AG20443 (cell line): ENCODE measurements at regions not wholly inside any gene's neighbourhood (a gene's known extent, or its start where the extent isn't known, plus 50 kb on each side); places are given as distances from the start of the nearest gene placed in this dataset.
"Not testable (repeated sequence)": the region's sequence is repeated elsewhere in the genome, so short reads cannot be mapped to it uniquely, and the experiment has no call there.

ENCODE experiments used
- DNase-seq: peaks from one replicate; pipeline ENCODE4 v3.0.0; 2012; ENCODE audit warnings: low spot score, mixed read lengths

- not testable (repeated sequence) for DNase-seq
Observed at GRCh38 chr9:85792057-85792456, 50.3 kb upstream of the AGTPBP1 start.

GRCh38 chr9:85802978-85803695, 61.4 kb upstream of the AGTPBP1 start:
- not testable (repeated sequence) for DNase-seq

- not testable (repeated sequence) for DNase-seq
Observed at GRCh38 chr9:85804847-85805133, 63.0 kb upstream of the AGTPBP1 start.

GRCh38 chr9:85805134-85806005, 63.6 kb upstream of the AGTPBP1 start:
- DNase-seq = peak; percentile 74

- DNase-seq = not testable (repeated sequence)
Observed at GRCh38 chr9:85808329-85808728, 66.6 kb upstream of the AGTPBP1 start.

GRCh38 chr9:85813388-85813787, 71.6 kb upstream of the AGTPBP1 start:
- DNase-seq = not testable (repeated sequence)

- not testable (repeated sequence) for DNase-seq
Observed at GRCh38 chr9:85814800-85815199, 73.0 kb upstream of the AGTPBP1 start.

- not testable (repeated sequence) for DNase-seq
Observed at GRCh38 chr9:85818971-85819370, 77.2 kb upstream of the AGTPBP1 start.

- DNase-seq = not testable (repeated sequence)
Observed at GRCh38 chr9:85820598-85820997, 78.8 kb upstream of the AGTPBP1 start.

GRCh38 chr9:85824949-85825348, 83.2 kb upstream of the AGTPBP1 start:
- peak; percentile 18 for DNase-seq

GRCh38 chr9:85834591-85834990, 92.8 kb upstream of the AGTPBP1 start:
- not testable (repeated sequence) for DNase-seq

GRCh38 chr9:85843949-85844348, 97.0 kb upstream of the NAA35 start:
- not testable (repeated sequence) for DNase-seq

GRCh38 chr9:85847782-85848181, 93.2 kb upstream of the NAA35 start:
- not testable (repeated sequence) for DNase-seq

GRCh38 chr9:85858056-85858750, 82.7 kb upstream of the NAA35 start:
- DNase-seq = no peak

- no peak for DNase-seq
Observed at GRCh38 chr9:85859765-85860164, 81.2 kb upstream of the NAA35 start.

GRCh38 chr9:85861882-85862281, 79.1 kb upstream of the NAA35 start:
- DNase-seq = not testable (repeated sequence)

GRCh38 chr9:85863875-85864274, 77.1 kb upstream of the NAA35 start:
- DNase-seq = no peak

GRCh38 chr9:85871008-85871407, 69.9 kb upstream of the NAA35 start:
- DNase-seq = no peak

GRCh38 chr9:85871683-85872082, 69.3 kb upstream of the NAA35 start:
- DNase-seq = not testable (repeated sequence)

- no peak for DNase-seq
Observed at GRCh38 chr9:85872463-85872862, 68.5 kb upstream of the NAA35 start.

- no peak for DNase-seq
Observed at GRCh38 chr9:85876628-85877027, 64.3 kb upstream of the NAA35 start.

- not testable (repeated sequence) for DNase-seq
Observed at GRCh38 chr9:85878872-85879597, 61.9 kb upstream of the NAA35 start.
